ENCODE measurements at regions not wholly inside any gene's neighbourhood (a gene's known extent, or its start where the extent isn't known, plus 50 kb on each side); places are given as distances from the start of the nearest gene placed in this dataset.
"Not testable (repeated sequence)": the region's sequence is repeated elsewhere in the genome, so short reads cannot be mapped to it uniquely, and the experiment has no call there.

DNA sequence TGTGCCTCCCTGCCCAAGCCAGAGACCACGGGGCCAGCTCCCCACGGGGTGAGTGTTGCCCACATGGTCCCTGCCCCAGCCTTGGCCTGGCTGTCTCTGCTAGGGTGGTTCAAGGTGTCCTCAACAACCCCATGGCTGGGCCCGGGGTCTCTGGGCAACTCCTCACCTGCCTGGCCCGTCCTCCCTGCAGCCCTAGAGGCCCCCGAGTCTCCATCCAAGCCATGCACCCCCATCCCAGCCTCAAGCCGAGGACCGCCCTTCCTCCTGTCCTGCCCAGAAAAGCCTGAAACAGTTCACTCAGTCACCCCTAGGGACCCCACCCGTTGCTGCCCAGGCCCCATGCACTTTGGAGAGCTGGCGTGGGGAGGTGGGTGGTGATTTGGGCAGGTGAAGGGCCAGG lies 120.9 kb downstream of the FAM53A start:
- intact Hi-C loops (cut with DNase I): no loop called here
- no peak for ATAC-seq
- no peak for DNase-seq (ENCODE audit: low spot score)

DNA sequence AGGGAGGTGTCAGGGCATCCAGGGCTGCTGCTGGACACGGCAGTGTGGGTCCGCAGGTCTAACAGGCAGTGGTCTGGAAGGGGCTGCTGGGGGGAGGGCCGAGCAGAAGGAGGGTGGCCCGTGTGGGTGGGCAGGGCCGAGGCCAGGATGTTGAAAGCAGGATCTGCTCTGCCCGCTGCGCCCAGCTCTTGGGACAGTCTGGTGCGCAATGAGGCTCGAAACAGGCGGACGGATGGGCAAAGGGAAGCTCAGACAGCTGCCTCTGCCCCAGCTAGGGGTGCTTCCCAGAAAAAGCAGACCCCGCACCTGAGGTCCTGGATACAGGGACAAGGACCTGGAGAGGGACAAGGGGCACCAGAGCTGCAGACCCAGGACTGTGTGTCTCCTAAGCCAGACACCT lies 121.3 kb downstream of the FAM53A start:
- no peak for DNase-seq (ENCODE audit: low spot score)
- no peak for ATAC-seq
- intact Hi-C loops (cut with DNase I): no loop called here

DNA sequence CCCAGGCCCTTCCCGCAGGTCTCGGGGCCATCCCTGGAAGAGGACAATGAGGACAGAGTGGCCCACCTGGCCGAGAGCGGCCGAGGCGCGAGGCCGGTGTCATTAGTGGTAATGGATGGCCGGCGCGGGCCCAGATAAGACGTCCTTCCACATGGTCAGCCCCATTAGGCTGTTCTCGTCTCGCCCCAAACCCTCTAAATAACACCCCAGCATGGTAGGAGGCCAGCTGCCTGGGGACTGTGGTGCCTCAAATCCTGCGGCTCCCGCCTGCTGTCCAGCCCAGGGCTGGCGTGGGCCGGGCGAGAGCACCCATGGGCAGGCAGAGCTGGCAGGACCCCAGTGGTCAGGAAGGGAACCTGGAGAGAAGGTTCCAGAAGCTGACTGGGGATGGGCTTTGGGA lies 121.7 kb downstream of the FAM53A start:
- DNase-seq (ENCODE audit: low spot score): no peak
- no peak for ATAC-seq
- intact Hi-C loops (cut with DNase I): no loop called here

DNA sequence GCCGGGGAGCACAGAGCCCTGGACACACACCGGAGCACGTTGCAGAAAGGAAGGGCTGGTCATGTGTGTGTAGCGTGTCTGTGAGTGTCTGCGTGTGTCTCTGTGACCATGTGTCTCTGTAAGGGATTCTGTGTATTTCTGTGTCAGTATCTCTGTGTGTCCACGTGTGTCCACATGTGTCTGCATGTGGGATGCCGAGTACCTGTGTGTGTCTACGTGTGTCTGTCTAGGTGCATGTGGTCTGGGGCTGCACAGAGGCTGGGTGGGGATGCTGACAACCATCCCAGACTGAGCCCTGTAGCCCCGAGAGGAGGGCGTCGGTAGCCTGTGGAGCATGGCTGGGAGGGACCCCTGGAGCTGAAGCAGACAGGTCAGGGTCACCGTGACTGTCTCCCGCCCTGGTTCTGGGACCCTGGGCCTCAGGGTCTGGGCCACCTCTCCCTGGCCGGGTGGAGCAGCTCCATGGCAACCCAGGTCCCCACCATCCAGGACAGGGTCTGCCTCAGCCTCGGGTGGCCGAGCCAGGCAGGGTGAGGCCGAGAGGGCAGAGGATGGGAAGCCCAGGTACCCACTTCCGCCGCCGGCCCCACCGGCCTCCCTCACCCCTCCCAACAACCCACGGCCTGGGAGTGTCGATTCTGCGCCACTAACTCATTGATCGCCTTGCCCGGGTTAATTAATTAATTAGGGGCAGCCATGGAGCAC lies 122.7 kb downstream of the FAM53A start:
- ATAC-seq: no peak
- DNase-seq (ENCODE audit: low spot score): no peak
- intact Hi-C loops (cut with DNase I): no loop called here

DNA sequence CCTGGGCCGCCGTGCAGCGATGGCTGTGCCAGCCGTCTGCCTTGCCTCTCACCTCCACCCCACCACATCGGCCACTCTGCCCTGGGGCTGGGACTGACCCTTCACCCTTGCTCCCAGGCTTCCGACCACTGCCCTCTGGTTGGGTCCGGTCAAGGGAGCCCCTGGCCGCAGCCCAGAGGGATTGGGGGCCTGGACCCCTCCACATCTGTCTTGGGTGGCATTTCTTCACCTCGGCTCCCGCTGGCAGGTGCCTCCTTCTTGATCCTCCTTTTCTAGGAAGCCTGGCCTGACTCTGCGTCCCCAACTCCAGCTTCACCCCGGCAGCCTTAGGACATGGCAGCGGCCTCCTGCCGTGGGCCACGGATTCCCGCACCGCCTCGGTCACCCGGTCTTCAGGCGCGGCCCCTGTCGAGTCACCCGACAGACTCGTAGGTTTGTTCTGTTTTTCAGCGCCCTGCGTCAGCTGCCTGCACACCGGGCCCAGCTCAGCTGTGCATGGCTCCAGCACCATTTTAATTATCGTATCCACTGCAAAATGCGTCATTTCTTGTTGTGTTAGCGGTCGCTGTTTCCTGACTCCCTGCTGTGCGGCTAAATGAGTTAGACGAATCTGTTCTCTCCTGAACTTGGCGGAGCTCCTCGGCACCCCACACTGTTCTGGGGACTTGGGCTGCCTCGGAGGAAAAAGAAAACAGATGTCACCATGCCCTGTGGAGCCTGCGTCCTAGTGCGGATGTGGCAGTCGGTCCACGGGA lies 124.0 kb downstream of the FAM53A start:
- DNase-seq (ENCODE audit: low spot score) (no peak), ATAC-seq (no peak)
- intact Hi-C loops (cut with DNase I): no loop called here

DNA sequence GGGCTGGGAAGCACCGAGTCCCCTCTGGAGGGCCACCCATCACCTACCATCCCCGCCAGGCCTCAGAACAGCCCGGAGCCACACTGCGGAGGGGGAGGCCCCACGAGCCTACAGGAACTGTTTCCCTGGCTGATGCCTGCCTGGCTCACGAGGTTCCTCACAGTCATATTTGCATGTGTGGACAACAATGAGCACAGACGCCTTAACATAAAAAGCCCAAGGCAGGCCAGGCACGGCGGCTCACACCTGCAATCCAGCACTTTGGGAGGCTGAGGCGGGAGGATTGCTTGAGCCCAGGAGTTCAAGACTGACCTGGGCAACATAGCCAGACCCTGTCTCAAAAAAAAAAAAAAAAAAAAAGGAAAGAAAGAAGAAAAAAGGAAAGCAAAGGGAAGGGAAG lies 125.9 kb downstream of the FAM53A start:
- DNase-seq (ENCODE audit: low spot score): no peak
- intact Hi-C loops (cut with DNase I): no loop called here
- ATAC-seq: no peak

DNA sequence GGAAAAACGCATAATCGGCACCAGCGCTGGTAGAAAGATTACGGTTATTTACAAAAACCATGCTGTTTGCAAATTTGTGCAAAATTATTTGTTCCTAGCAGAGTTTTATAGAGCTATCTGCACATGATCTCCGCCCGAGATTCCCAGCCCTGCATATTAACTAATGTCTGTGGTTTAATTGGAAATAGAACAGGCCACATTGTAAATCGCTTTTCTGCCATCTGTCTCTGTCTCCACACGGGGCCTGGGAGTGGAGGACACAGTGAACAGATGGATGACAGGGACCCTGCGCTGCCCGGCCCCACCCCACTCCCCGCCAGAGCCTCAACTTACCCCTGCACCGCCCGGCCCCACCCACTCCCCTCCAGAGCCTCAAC lies 126.9 kb downstream of the FAM53A start:
- intact Hi-C loops (cut with DNase I): no loop called here
- DNase-seq (ENCODE audit: low spot score) (no peak), ATAC-seq (no peak)

DNA sequence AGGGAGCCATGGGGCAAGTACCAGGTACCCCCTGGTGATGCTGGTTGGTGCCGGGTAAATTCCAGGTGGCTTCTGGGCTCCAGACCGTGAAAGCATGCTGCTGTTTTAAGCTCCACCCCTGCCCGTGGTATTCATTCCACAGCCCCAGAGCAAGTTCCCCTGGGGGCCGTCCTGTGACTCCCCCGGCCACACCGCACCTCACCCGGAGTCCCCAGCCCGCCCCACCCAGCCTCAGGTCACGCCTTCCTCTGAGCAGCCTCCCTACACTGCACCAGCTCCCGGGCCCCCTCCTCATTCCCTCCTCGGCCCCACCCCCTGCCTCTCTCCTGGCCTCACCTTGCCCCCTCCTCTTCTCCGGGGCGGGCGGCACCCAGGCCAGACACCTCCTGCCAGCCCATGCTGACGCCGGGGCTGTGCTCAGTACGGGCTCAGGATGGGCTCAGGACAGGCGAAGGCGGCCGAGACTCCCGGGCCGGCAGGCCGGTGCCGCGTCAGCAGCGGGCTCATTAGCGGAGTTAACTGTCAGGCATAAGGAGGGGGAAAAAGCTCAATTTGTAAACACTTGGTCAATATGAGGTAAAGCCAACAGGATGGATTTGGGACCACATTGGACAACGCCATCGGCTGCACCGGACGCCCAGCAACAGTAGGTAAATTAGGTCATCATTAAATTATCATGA lies 127.4 kb downstream of the FAM53A start:
- ATAC-seq: no peak
- intact Hi-C loops (cut with DNase I): no loop called here
- DNase-seq (ENCODE audit: low spot score): no peak

DNA sequence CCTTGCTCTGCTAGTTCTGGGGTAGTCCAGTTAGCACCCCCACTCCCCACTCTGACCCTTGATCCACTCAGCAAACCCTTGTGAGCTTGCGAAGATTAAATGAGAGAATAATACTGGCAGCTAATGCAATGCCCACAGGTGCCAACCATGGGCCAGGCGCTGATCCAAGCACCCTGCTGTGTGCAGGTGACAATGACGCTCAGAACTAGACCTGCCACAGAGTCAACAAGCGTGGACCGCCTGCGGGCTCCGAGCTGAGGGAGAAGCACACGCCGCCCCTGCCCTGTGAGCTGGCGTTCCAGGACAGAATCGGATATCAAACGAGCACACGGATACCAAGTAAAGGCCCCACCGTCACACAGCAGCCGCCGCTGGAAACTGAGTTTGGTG lies 129.2 kb downstream of the FAM53A start:
- ATAC-seq (no peak), DNase-seq (ENCODE audit: low spot score) (no peak)
- intact Hi-C loops (cut with DNase I): no loop called here

DNA sequence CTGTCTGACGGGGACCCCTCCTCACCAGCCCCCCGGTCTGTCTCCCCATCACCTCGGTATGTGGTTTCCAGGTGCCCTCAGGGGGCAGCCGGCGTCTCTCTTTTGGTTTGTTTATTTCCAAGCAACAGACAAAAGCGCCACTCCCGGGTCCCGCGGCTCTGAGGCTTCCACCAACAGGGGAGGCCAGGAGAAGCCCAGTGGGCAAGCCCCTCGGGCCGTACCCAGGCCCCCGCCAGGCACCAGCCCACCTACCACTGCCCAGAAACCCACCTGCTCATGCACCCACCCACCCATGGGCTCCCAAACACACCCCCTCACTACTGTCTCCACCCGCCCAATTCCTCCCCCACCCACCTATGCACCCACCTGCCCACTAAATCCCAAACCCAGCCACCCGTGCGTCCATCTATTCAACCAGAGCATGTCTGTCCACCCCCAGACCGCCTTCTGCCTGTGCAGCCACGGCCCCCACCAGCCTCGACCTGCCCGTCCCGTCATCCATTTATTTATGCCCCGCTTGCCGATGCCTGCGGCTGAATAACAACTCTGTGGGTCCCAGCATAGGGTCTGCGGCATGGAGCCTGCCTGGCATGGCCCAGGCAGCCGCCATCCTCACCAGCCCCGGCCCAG lies 129.8 kb downstream of the FAM53A start:
- intact Hi-C loops (cut with DNase I): no loop called here
- ATAC-seq: no peak
- DNase-seq (ENCODE audit: low spot score): no peak

DNA sequence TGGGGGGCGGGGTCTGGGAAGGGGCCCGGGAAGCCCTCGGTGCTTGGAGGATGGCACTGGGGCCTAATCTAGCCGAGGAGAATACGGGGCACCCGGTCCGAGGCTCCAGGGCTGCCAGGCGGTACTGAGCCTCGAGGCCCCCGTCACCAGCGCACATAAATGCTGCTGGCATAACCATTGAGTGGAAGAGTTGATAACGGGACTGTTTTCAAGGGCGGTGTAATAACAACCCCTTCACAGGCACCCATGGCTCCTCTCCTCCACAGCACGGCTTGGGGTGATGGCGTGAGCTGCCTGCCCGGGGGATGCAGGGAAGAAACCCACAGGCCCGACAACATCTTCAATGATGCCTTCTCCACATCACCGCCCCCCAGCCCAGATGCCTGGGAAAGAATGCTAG lies 130.7 kb downstream of the FAM53A start:
- DNase-seq (ENCODE audit: low spot score) (no peak), ATAC-seq (no peak)
- intact Hi-C loops (cut with DNase I): no loop called here

DNA sequence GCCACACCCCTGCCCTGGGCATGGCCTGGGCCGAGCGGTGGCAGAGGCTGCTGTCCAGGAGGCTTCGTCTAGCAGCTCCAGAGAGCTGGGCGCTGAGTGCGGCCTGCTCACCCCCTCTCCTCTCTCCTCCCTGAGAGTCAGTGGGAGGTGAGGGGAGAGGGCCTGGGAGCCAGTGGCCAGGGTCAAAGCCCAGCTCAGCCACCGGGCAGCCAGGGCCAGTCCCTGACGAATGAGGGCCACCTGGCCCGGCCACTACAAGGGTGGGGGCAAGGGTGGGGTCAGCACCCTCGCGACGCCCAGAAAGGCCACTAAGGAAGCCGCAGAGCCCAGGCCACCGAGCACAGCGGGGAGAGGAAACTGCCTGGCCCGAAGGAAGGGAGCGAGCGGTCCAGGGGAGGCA lies 131.7 kb downstream of the FAM53A start:
- ATAC-seq: no peak
- DNase-seq (ENCODE audit: low spot score): no peak
- intact Hi-C loops (cut with DNase I): no loop called here

DNA sequence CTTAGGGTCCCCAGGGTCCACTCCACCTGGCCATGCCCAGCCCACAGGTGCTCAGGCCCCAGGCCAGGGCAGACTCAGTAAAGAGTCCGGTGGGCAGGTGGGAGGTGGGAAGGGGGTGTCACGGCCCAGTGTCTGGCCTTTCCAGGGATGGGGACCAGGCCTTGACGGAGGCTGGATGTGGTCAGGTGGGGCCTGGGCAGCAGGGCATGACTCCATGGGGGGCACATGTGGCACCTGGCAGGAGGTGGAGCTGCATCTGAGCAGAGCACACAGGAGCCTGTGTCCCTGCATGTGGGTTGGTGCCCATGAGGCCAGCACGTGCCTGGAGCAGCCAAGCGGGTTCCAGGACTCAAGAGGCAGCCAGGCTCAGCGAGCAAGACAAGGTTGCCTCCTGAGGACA lies 132.9 kb downstream of the FAM53A start:
- ATAC-seq: no peak
- intact Hi-C loops (cut with DNase I): no loop called here
- DNase-seq (ENCODE audit: low spot score): no peak

DNA sequence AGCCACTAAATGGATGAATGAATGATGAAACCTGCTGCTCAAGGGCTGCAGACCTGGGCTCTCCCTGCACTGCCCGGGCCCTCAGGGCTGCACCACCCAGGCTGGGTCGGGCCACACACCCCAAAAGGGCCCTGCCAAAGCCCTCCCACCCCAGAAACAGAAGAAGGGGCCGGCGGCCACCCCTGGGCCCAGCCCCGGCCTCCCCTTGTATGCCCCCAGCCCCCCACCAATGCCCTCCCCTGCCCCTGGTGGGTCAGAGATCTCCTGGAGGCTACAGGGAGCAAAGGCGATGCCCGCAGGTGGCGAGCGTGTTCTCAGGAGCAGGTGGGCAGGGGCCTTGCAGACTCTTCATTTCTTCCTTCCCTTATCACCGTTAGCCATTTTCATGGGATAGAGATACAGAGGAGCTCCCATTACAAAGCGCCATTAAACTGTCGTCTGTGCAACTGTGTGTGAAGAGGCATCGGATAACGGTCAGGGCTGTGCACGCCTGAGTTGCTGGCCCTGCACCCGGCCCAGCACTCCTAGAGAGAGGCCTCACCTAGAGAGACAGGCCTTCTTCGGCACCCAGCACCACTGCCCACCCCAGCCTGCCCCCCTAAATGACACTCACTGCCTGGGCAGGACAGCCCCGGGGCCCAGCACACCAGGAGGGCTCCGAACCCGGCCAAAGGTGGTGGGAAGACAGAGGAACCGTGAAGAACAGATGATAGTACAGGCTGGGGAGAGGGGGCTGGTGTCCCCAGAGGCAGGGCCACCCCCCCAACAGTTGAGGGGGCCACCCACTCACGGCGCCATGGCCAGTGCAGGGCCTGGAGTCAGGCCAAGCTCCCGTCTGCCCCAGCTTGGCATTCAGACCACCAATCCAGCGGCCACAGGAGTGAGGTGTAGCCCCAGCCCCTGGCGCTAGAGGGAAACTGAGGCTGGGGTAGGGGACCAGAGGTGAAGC lies 133.7 kb downstream of the FAM53A start:
- DNase-seq (ENCODE audit: low spot score): no peak
- no peak for ATAC-seq
- intact Hi-C loops (cut with DNase I): no loop called here

DNA sequence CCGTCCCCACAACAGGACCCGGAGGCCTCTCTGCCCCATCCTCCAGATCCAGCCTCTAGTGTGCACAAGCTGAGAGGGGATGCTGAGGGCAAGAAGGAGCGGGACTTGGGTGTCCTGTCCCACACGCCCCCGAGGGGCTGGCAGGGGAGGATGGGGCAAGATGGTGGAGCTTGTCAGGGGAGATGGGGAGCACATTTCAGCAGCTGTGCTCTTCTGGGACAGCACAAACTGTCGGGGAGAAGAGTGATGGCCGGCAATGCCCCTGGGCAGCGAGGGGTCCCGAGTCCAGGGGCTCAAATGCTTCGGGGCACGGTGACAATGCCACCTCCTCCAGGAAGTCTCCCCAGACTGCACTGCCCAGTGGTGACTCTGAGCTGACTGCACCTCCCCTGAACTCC lies 134.5 kb downstream of the FAM53A start:
- DNase-seq (ENCODE audit: low spot score): no peak
- intact Hi-C loops (cut with DNase I): no loop called here
- ATAC-seq: no peak

DNA sequence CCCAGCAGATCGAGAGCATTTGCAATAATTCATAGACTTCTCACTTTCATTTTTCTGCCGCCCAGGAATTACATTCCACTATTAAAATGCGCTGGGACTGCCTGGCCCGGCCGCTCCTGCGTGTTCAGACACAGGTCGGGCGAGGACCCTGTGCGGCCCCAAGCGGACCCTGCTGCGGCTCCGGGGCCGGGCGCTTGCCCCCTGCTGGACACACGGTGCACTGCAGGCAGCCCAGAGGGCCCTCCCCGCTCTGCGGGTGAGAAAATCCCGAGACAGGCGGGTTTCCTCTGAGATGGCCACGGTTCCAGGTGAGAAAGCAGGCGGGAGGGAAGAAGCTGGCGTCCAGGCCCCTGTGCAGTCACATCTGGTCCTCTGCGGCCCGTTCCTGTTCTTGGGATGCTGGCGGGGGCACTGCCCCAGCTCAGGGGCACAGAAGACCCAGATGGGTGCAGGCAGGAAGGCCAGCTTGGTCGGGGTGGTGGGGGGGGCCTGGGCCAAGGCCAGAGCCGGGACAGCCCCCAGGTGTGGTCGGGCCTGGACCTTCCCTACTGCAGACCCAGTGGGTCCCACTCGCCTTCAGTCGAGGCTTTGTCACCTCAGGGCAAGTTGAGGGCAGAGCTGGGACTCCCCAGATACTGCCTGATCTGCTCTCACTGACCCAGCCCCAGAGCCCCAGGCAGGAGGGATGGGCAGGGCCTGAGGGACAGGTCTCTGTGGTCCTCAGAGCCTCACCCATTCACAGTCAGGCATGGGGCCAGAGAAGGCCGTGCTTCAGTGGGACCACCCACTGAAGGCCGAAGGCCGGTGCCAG lies 135.1 kb downstream of the FAM53A start:
- intact Hi-C loops (cut with DNase I); DNase-seq (ENCODE audit: low spot score): not testable (repeated sequence)
- peak; percentile 88 for ATAC-seq

DNA sequence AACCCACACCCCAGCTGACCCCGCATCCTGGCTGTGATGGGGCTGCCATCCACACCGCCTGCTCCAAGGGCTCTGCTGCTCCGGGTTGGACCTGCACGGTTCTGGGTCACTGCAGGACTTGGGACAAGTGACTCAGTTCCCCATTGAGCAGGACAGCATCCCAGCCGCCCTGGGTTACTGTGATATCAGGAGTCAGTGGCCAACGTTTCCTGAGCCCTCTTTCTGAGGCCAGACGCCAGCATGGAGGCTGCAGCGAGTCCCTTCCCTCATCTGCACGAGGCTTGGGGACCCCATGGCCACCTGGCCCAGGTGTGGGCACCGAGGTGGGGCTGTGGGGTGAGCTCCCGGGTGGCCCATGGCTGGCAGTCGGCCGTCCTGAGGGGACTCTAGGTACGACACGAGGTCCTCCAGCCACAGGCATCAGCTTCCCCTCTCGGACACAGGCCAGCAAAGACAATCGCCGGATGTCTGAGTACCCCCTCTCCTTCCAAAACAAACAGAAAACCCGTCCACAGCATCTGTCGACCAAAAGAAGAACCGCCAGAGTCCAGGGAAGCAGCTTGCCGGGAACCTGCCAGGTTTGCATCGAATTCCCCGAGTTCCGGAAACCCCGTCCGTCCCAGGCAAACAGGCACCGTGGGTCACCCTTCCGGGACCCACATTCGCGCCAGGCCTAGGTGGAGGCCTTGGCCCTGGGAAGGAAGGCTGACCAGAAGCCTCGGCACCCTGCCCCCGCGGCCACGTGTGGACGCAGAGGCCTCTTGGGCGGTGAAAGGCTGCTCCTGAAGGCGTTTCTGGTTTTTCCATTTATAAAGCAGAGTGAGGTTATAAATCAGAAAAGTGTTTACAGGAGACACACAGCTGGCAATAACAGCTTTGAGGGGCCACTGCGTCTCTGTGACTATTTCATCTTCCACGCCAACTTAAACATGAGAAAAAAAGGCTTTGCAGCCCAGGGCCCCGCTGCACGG lies 136.0 kb downstream of the FAM53A start:
- intact Hi-C loops (cut with DNase I): no loop called here
- no peak for DNase-seq (ENCODE audit: low spot score)
- peak; percentile 76 for ATAC-seq
